ENCODE measurements at regions not wholly inside any gene's neighbourhood (a gene's known extent, or its start where the extent isn't known, plus 50 kb on each side); places are given as distances from the start of the nearest gene placed in this dataset.

DNA sequence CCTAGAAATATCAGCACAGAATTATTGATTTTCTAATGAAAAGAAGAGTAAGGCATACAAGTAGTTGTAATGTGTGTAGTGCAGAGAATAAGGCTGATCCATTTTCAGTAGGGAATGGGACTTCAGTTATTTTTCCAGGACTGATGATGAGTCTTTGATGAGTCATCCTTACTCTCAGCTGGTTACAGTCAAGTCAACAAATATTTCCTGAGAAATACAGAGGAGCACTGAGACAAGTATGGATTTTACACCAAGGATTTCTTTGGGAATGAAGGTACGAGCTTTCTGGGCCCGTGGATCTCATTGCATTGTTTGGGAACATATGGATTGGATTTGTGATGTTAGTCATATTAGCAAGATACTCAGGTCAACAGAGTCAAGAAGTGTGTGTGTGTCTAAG is 502.7 kb downstream of the FGF9 start:
- dilution Hi-C loops (cut with MboI; ENCODE audit: extremely low pct_ligation_motif_present, low sequenced_read_pairs): no loop called here
- no peak overlapping the region for H3K27ac ChIP-seq (ENCODE audit: control insufficient read depth, insufficient read depth, low read length)
- no peaks in the 10 kb centered on the region for H3K4me1 ChIP-seq (ENCODE audit: control insufficient read depth, extremely low read depth, insufficient read depth, low read length)
- FAIRE-seq (no peak), DNase-seq (ENCODE audit: low read depth, low spot score) (no peak)
- H3K79me2 ChIP-seq (ENCODE audit: control insufficient read depth, insufficient read depth, low read length): no peaks in the 10 kb centered on the region
- no peaks in the 10 kb centered on the region for H3K9me3 ChIP-seq (ENCODE audit: control insufficient read depth, low read depth, low read length)
- no peaks in the 10 kb centered on the region for H3K36me3 ChIP-seq (ENCODE audit: control insufficient read depth in 2 of 2, extremely low read depth in 1 of 2, insufficient read depth in 2 of 2, low read length in 2 of 2)
- H3K9me1 ChIP-seq (ENCODE audit: control insufficient read depth, extremely low read depth, insufficient read depth, low read length): no peaks in the 10 kb centered on the region
- H3K27me3 ChIP-seq (ENCODE audit: control insufficient read depth, extremely low read depth, insufficient read depth, low read length): no peaks in the 10 kb centered on the region
- no peak overlapping the region for H3K9ac ChIP-seq (ENCODE audit: control insufficient read depth, extremely low read depth, insufficient read depth, low read length)
- no peak overlapping the region for H2AFZ ChIP-seq (ENCODE audit: control insufficient read depth, low read length)
- no peaks in the 10 kb centered on the region for H4K20me1 ChIP-seq (ENCODE audit: control insufficient read depth, extremely low read depth, insufficient read depth, low read length)
- no peak overlapping the region for H3K4me3 ChIP-seq (ENCODE audit: control insufficient read depth in 2 of 3, extremely low read depth in 1 of 3, insufficient read depth in 2 of 3, low read depth in 1 of 3, low read length in 3 of 3)
- no peak for TF ChIP-seq EZH2 (IDR thresholded peaks at IDR 0.05; ENCODE audit: low read length)
- TF ChIP-seq, protein P1, sequence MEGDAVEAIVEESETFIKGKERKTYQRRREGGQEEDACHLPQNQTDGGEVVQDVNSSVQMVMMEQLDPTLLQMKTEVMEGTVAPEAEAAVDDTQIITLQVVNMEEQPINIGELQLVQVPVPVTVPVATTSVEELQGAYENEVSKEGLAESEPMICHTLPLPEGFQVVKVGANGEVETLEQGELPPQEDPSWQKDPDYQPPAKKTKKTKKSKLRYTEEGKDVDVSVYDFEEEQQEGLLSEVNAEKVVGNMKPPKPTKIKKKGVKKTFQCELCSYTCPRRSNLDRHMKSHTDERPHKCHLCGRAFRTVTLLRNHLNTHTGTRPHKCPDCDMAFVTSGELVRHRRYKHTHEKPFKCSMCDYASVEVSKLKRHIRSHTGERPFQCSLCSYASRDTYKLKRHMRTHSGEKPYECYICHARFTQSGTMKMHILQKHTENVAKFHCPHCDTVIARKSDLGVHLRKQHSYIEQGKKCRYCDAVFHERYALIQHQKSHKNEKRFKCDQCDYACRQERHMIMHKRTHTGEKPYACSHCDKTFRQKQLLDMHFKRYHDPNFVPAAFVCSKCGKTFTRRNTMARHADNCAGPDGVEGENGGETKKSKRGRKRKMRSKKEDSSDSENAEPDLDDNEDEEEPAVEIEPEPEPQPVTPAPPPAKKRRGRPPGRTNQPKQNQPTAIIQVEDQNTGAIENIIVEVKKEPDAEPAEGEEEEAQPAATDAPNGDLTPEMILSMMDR (optimal IDR thresholded peaks at IDR 0.05 in 1 of 3, IDR thresholded peaks at IDR 0.05 in 1 of 3, conservative IDR thresholded peaks at IDR 0.05 in 1 of 3; ENCODE audit: extremely low read depth in 1 of 3, insufficient read depth in 2 of 3, low read length in 3 of 3): no peak
- H3K4me2 ChIP-seq (ENCODE audit: control insufficient read depth, extremely low read depth, insufficient read depth, low read depth, low read length): no peak overlapping the region

DNA sequence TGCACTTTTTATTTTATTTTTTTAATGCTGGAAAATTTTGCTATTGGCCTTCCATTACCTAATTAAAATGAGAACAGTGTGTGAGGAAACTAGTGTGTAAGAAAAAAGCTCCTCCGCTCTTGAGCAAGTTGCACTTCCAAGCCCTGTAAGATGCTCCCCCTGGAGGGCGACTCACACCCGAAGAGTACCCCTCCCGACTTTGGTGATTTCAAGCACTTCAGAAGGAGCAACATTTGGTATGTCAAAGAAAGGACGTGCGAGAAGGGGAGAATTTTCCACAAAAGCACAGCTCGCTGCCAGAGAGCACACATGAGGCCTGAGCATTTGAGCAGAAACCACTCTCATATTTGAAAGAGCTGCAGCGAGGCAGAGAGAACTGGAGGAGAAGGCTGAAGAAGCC is 504.4 kb downstream of the FGF9 start:
- DNase-seq (ENCODE audit: low read depth, low spot score): no peak
- H3K9me1 ChIP-seq (ENCODE audit: control insufficient read depth, extremely low read depth, insufficient read depth, low read length): no peaks in the 10 kb centered on the region
- no peaks in the 10 kb centered on the region for H4K20me1 ChIP-seq (ENCODE audit: control insufficient read depth, extremely low read depth, insufficient read depth, low read length)
- no peak overlapping the region for H3K9ac ChIP-seq (ENCODE audit: control insufficient read depth, extremely low read depth, insufficient read depth, low read length)
- H2AFZ ChIP-seq (ENCODE audit: control insufficient read depth, low read length): no peak overlapping the region
- no peak overlapping the region for H3K27ac ChIP-seq (ENCODE audit: control insufficient read depth, insufficient read depth, low read length)
- no peaks in the 10 kb centered on the region for H3K9me3 ChIP-seq (ENCODE audit: control insufficient read depth, low read depth, low read length)
- no peaks in the 10 kb centered on the region for H3K27me3 ChIP-seq (ENCODE audit: control insufficient read depth, extremely low read depth, insufficient read depth, low read length)
- FAIRE-seq: no peak
- TF ChIP-seq, protein P1 (optimal IDR thresholded peaks at IDR 0.05 in 1 of 3, IDR thresholded peaks at IDR 0.05 in 1 of 3, conservative IDR thresholded peaks at IDR 0.05 in 1 of 3; ENCODE audit: extremely low read depth in 1 of 3, insufficient read depth in 2 of 3, low read length in 3 of 3): no peak
- TF ChIP-seq EZH2 (IDR thresholded peaks at IDR 0.05; ENCODE audit: low read length): no peak
- no peaks in the 10 kb centered on the region for H3K79me2 ChIP-seq (ENCODE audit: control insufficient read depth, insufficient read depth, low read length)
- no peak overlapping the region for H3K4me2 ChIP-seq (ENCODE audit: control insufficient read depth, extremely low read depth, insufficient read depth, low read depth, low read length)
- H3K36me3 ChIP-seq (ENCODE audit: control insufficient read depth in 2 of 2, extremely low read depth in 1 of 2, insufficient read depth in 2 of 2, low read length in 2 of 2): no peaks in the 10 kb centered on the region
- no peak overlapping the region for H3K4me3 ChIP-seq (ENCODE audit: control insufficient read depth in 2 of 3, extremely low read depth in 1 of 3, insufficient read depth in 2 of 3, low read depth in 1 of 3, low read length in 3 of 3)
- dilution Hi-C loops (cut with MboI; ENCODE audit: extremely low pct_ligation_motif_present, low sequenced_read_pairs): no loop called here
- H3K4me1 ChIP-seq (ENCODE audit: control insufficient read depth, extremely low read depth, insufficient read depth, low read length): no peaks in the 10 kb centered on the region

Data from keratinocyte (primary cell).